WTC11 (cell line): ENCODE measurements at regions not wholly inside any gene's neighbourhood (a gene's known extent, or its start where the extent isn't known, plus 50 kb on each side); places are given as distances from the start of the nearest gene placed in this dataset.

Source experiments
- ATAC-seq: fragments of 200-7000 bp; cut with Tn5 transposase; 2 replicates; pipeline ENCODE4 v1.10.0; 2021; ENCODE audit warnings: mild to moderate bottlenecking, moderate library complexity
- CTCF ChIA-PET: fragments of 300-600 bp; sonication (Branson Sonifier 250); formaldehyde crosslinking; loops from one replicate; lab custom pipeline; 2021; ENCODE audit warnings: antibody characterized with exemption; lab: Charles Lee
- POLR2A ChIA-PET: fragments of 350-600 bp; sonication (Branson Sonifier 250); formaldehyde crosslinking; loops from one replicate; lab custom pipeline; 2021; ENCODE audit warnings: antibody characterized with exemption; lab: Charles Lee
- DNase-seq: peaks from one replicate; pipeline ENCODE4 v3.0.0; 2021; ENCODE audit warnings: low spot score
- H3K27ac Mint-ChIP-seq: 2 replicates; pipeline ENCODE4 v1.8.0; 2021; ENCODE audit warnings: mixed read lengths
- H3K27me3 Mint-ChIP-seq: 2 replicates; pipeline ENCODE4 v1.8.0; 2021; ENCODE audit warnings: low read depth, mild to moderate bottlenecking, moderate library complexity, mixed read lengths
- H3K36me3 Mint-ChIP-seq: 2 replicates; pipeline ENCODE4 v1.8.0; 2021; ENCODE audit warnings: mixed read lengths
- H3K4me1 Mint-ChIP-seq: 2 replicates; pipeline ENCODE4 v1.8.0; 2022; ENCODE audit warnings: mixed read lengths
- H3K4me3 Mint-ChIP-seq: 2 replicates; pipeline ENCODE4 v1.8.0; 2021; ENCODE audit warnings: mild to moderate bottlenecking, moderate library complexity, mixed read lengths
- H3K9me3 Mint-ChIP-seq: 2 replicates; pipeline ENCODE4 v1.8.0; 2021; ENCODE audit warnings: mixed read lengths
- ATF3 ChIP-seq: sonication (generic); formaldehyde crosslinking; conservative IDR thresholded peaks from 2 replicates; pipeline ENCODE4 v1.8.1; 2022; ENCODE audit warnings: mild to moderate bottlenecking, missing genetic modification reagents
- ATF6 ChIP-seq: sonication (generic); formaldehyde crosslinking; IDR thresholded peaks from 2 replicates; pipeline ENCODE4 v1.8.1; 2023; ENCODE audit warnings: mild to moderate bottlenecking, missing genetic modification reagents
- ERG ChIP-seq: fragments of 250-450 bp; sonication (Bioruptor Pico); IDR thresholded peaks from 2 replicates; pipeline ENCODE4 v1.8.0; 2021; ENCODE audit warnings: mild to moderate bottlenecking
- FOXJ3 ChIP-seq: sonication (generic); formaldehyde crosslinking; IDR thresholded peaks from 2 replicates; pipeline ENCODE4 v1.9.0; 2021; ENCODE audit warnings: missing genetic modification reagents, mild to moderate bottlenecking, borderline replicate concordance
- FOXP1 ChIP-seq: sonication (generic); formaldehyde crosslinking; IDR thresholded peaks from 2 replicates; pipeline ENCODE4 v1.8.0; 2022; ENCODE audit warnings: missing genetic modification reagents, mild to moderate bottlenecking, moderate library complexity, borderline replicate concordance
- FOXP4 ChIP-seq: sonication (generic); formaldehyde crosslinking; IDR thresholded peaks from 2 replicates; pipeline ENCODE4 v1.8.0; 2022; ENCODE audit warnings: mild to moderate bottlenecking, missing genetic modification reagents
- GRHL2 ChIP-seq: fragments of 250-450 bp; sonication (Bioruptor Pico); IDR thresholded peaks from 2 replicates; pipeline ENCODE4 v1.8.0; 2022; ENCODE audit warnings: mild to moderate bottlenecking, moderate library complexity; ENCODE audit not compliant: insufficient replicate concordance, severe bottlenecking
- IRF2 ChIP-seq: sonication (generic); formaldehyde crosslinking; IDR thresholded peaks from 2 replicates; pipeline ENCODE4 v1.8.0; 2022; ENCODE audit warnings: low read depth, missing genetic modification reagents, borderline replicate concordance
- JAZF1 ChIP-seq: fragments of 250-450 bp; sonication (Bioruptor Pico); IDR thresholded peaks from 2 replicates; pipeline ENCODE4 v1.9.0; 2021; ENCODE audit warnings: moderate library complexity, mild to moderate bottlenecking, inconsistent platforms
- MYBL2 ChIP-seq: sonication (generic); formaldehyde crosslinking; IDR thresholded peaks from 2 replicates; pipeline ENCODE4 v1.8.1; 2023; ENCODE audit warnings: mild to moderate bottlenecking, moderate library complexity, missing genetic modification reagents
- NFYB ChIP-seq: sonication (generic); formaldehyde crosslinking; conservative IDR thresholded peaks from 2 replicates; pipeline ENCODE4 v1.8.0; 2022; ENCODE audit warnings: low read depth, missing genetic modification reagents
- PREB ChIP-seq: sonication (generic); formaldehyde crosslinking; IDR thresholded peaks from 2 replicates; pipeline ENCODE4 v1.8.1; 2022; ENCODE audit warnings: mild to moderate bottlenecking, missing genetic modification reagents, moderate library complexity, borderline replicate concordance
- PRRX2 ChIP-seq: fragments of 250-450 bp; sonication (Bioruptor Pico); IDR thresholded peaks from 2 replicates; pipeline ENCODE4 v1.8.0; 2021; ENCODE audit warnings: mild to moderate bottlenecking
- SP1 ChIP-seq: sonication (generic); formaldehyde crosslinking; conservative IDR thresholded peaks from 2 replicates; pipeline ENCODE4 v1.8.1; 2022; ENCODE audit warnings: missing genetic modification reagents
- TP53 ChIP-seq: sonication (generic); formaldehyde crosslinking; IDR thresholded peaks from 2 replicates; pipeline ENCODE4 v1.8.1; 2023; ENCODE audit warnings: mild to moderate bottlenecking, missing genetic modification reagents
- USF1 ChIP-seq: sonication (generic); formaldehyde crosslinking; IDR thresholded peaks from 2 replicates; pipeline ENCODE4 v1.8.0; 2022; ENCODE audit warnings: mild to moderate bottlenecking, missing genetic modification reagents
- ZBTB21 ChIP-seq: sonication (generic); formaldehyde crosslinking; IDR thresholded peaks from 2 replicates; pipeline ENCODE4 v1.8.1; 2023; ENCODE audit warnings: mild to moderate bottlenecking, missing genetic modification reagents, borderline replicate concordance
- ZNF232 ChIP-seq: sonication (generic); formaldehyde crosslinking; IDR thresholded peaks from 2 replicates; pipeline ENCODE4 v1.8.0; 2022; ENCODE audit warnings: mild to moderate bottlenecking, missing genetic modification reagents
- ZNF317 ChIP-seq: sonication (generic); formaldehyde crosslinking; IDR thresholded peaks from 2 replicates; pipeline ENCODE4 v1.8.1; 2023; ENCODE audit warnings: low read depth, mild to moderate bottlenecking, moderate library complexity, missing genetic modification reagents, borderline replicate concordance
- ZNF532 ChIP-seq: fragments of 250-450 bp; sonication (Bioruptor Pico); IDR thresholded peaks from 2 replicates; pipeline ENCODE4 v1.9.0; 2021; ENCODE audit warnings: mild to moderate bottlenecking, borderline replicate concordance

- CTCF ChIA-PET: no interaction called here
- no peak for DNase-seq
- Mint-ChIP-seq H3K9me3 (no peaks in the 10 kb centered on the region), H3K4me3 (no peak overlapping the region), H3K27me3 (no peaks in the 10 kb centered on the region), H3K4me1 (peaks cover 17% of the 10 kb centered on the region), H3K27ac (no peak overlapping the region), H3K36me3 (no peaks in the 10 kb centered on the region)
- TF ChIP-seq IRF2 (CRISPR knock-in tag) (no peak), GRHL2 (CRISPR knock-in tag) (no peak), JAZF1 (CRISPR knock-in tag) (no peak), NFYB (CRISPR knock-in tag) (no peak), SP1 (CRISPR knock-in tag) (no peak), ERG (no peak), ZNF317 (CRISPR knock-in tag) (no peak), MYBL2 (CRISPR knock-in tag) (no peak), FOXJ3 (CRISPR knock-in tag) (no peak), ATF3 (CRISPR knock-in tag) (no peak), FOXP1 (CRISPR knock-in tag) (no peak), ZBTB21 (CRISPR knock-in tag) (no peak), ZNF232 (no peak)
- POLR2A ChIA-PET: no interaction called here
- ATAC-seq: no peak
Observed at GRCh38 chr10:3245395-3245794, 72.8 kb upstream of the PITRM1 start.

GRCh38 chr10:3241967-3242650 is 69.5 kb upstream of the PITRM1 start:
- no peak overlapping the region for H3K4me3 Mint-ChIP-seq
- 0 out of 2 replicates have a peak overlapping the region, but pooled peaks have one; percentile 9 for H3K27ac Mint-ChIP-seq
- ATAC-seq (no peak), DNase-seq (no peak)
- CTCF ChIA-PET: no interaction called here
- peaks cover 2% of the 10 kb centered on the region; the same call in 1 of the 2 replicates for H3K27me3 Mint-ChIP-seq
- no peaks in the 10 kb centered on the region for H3K36me3 Mint-ChIP-seq
- peaks cover 7% of the 10 kb centered on the region for H3K4me1 Mint-ChIP-seq
- POLR2A ChIA-PET: no interaction called here
- no peaks in the 10 kb centered on the region for H3K9me3 Mint-ChIP-seq
- no peak for TF ChIP-seq ATF6
- TF ChIP-seq PRRX2 (CRISPR knock-in tag): no peak
- no peak for TF ChIP-seq ZBTB21 (CRISPR knock-in tag)
- TF ChIP-seq FOXP4 (CRISPR knock-in tag): no peak
- TF ChIP-seq TP53 (CRISPR knock-in tag): no peak
- no peak for TF ChIP-seq USF1 (CRISPR knock-in tag)
- no peak for TF ChIP-seq ZNF532 (CRISPR knock-in tag)
- no peak for TF ChIP-seq PREB (CRISPR knock-in tag)
